ENCODE measurements at regions not wholly inside any gene's neighbourhood (a gene's known extent, or its start where the extent isn't known, plus 50 kb on each side); places are given as distances from the start of the nearest gene placed in this dataset.

GRCh38 chr13:72217142-72217541, 350.1 kb upstream of the DACH1 start:
- DNase-seq = no peak

GRCh38 chr13:72208112-72208645, 341.2 kb upstream of the DACH1 start:
- DNase-seq = no peak

- DNase-seq = no peak
These were observed 338.8 kb upstream of the DACH1 start for GRCh38 chr13:72205773-72206172.

GRCh38 chr13:72204291-72204690, 337.3 kb upstream of the DACH1 start:
- no peak for DNase-seq

GRCh38 chr13:72201726-72202125, 334.7 kb upstream of the DACH1 start:
- no peak for DNase-seq

GRCh38 chr13:72199640-72200039, 332.6 kb upstream of the DACH1 start:
- no peak for DNase-seq

GRCh38 chr13:72198967-72199560, 332.1 kb upstream of the DACH1 start:
- DNase-seq = no peak

- DNase-seq = no peak
These were observed 331.0 kb upstream of the DACH1 start for GRCh38 chr13:72198042-72198441.

- DNase-seq = no peak
These were observed 328.2 kb upstream of the DACH1 start for GRCh38 chr13:72195044-72195704.

- DNase-seq = peak; percentile 13
These were observed 327.5 kb upstream of the DACH1 start for GRCh38 chr13:72194523-72194922.

- no peak for DNase-seq
These were observed 319.9 kb upstream of the DACH1 start for GRCh38 chr13:72186730-72187422.

- DNase-seq = no peak
These were observed 318.8 kb upstream of the DACH1 start for GRCh38 chr13:72185776-72186175.

- no peak for DNase-seq
These were observed 314.7 kb upstream of the DACH1 start for GRCh38 chr13:72181661-72182060.

GRCh38 chr13:72180253-72180952, 313.4 kb upstream of the DACH1 start:
- no peak for DNase-seq

GRCh38 chr13:72174549-72174948, 307.5 kb upstream of the DACH1 start:
- DNase-seq = no peak

GRCh38 chr13:72170571-72170970, 303.6 kb upstream of the DACH1 start:
- DNase-seq = peak; percentile 5

GRCh38 chr13:72168126-72168855, 301.3 kb upstream of the DACH1 start:
- peak; percentile 24 for DNase-seq

GRCh38 chr13:72166102-72166650, 299.2 kb upstream of the DACH1 start:
- DNase-seq = peak; percentile 2

GRCh38 chr13:72165276-72165675, 298.3 kb upstream of the DACH1 start:
- DNase-seq = no peak

- DNase-seq = no peak
These were observed 297.8 kb upstream of the DACH1 start for GRCh38 chr13:72164811-72165210.

GRCh38 chr13:72163678-72164077, 296.7 kb upstream of the DACH1 start:
- no peak for DNase-seq

- no peak for DNase-seq
These were observed 294.0 kb upstream of the DACH1 start for GRCh38 chr13:72160977-72161376.

Measured in hematopoietic multipotent progenitor cell treated with erythropoietin and hydrocortisone succinate and interleukin-3 and kit ligand, for 4 days (in vitro differentiated cells).